DMS53 (cell line): ENCODE measurements at regions not wholly inside any gene's neighbourhood (a gene's known extent, or its start where the extent isn't known, plus 50 kb on each side); places are given as distances from the start of the nearest gene placed in this dataset.
"Not testable (repeated sequence)": the region's sequence is repeated elsewhere in the genome, so short reads cannot be mapped to it uniquely, and the experiment has no call there.

Source experiments
- DNase-seq: peaks from one replicate; lab custom pipeline; 2025; lab: John Stamatoyannopoulos, UW

GRCh38 chr14:43855556-43855955 is 651.5 kb downstream of the FSCB start:
- DNase-seq = no peak

GRCh38 chr14:43853541-43853940 is 653.5 kb downstream of the FSCB start:
- DNase-seq = no peak

- DNase-seq = peak; percentile 6
These were observed 703.9 kb downstream of the FSCB start for GRCh38 chr14:43803076-43803689.

- DNase-seq = peak; percentile 57
These were observed 711.4 kb downstream of the FSCB start for GRCh38 chr14:43795600-43796228.

GRCh38 chr14:43793579-43793978 is 713.5 kb downstream of the FSCB start:
- no peak for DNase-seq

- DNase-seq = no peak
These were observed 714.1 kb downstream of the FSCB start for GRCh38 chr14:43792980-43793379.

- no peak for DNase-seq
These were observed 716.4 kb downstream of the FSCB start for GRCh38 chr14:43790681-43791080.

GRCh38 chr14:43789458-43789857 is 717.6 kb downstream of the FSCB start:
- DNase-seq = peak; percentile 18

GRCh38 chr14:43786066-43786762 is 720.9 kb downstream of the FSCB start:
- no peak for DNase-seq

GRCh38 chr14:43784432-43784831 is 722.7 kb downstream of the FSCB start:
- not testable (repeated sequence) for DNase-seq

- DNase-seq = peak; percentile 66
These were observed 728.0 kb downstream of the FSCB start for GRCh38 chr14:43778937-43779639.

- peak; percentile 11 for DNase-seq
These were observed 728.5 kb downstream of the FSCB start for GRCh38 chr14:43778570-43778936.

- peak; percentile 14 for DNase-seq
These were observed 741.6 kb downstream of the FSCB start for GRCh38 chr14:43765474-43765873.

- DNase-seq = no peak
These were observed 742.6 kb downstream of the FSCB start for GRCh38 chr14:43764433-43764832.

- DNase-seq = no peak
These were observed 751.4 kb downstream of the FSCB start for GRCh38 chr14:43755707-43756106.

GRCh38 chr14:43754838-43755237 is 752.2 kb downstream of the FSCB start:
- no peak for DNase-seq

- DNase-seq = no peak
These were observed 761.3 kb downstream of the FSCB start for GRCh38 chr14:43745746-43746145.

GRCh38 chr14:43735932-43736331 is 771.2 kb downstream of the FSCB start:
- no peak for DNase-seq

GRCh38 chr14:43729143-43729542 is 777.9 kb downstream of the FSCB start:
- no peak for DNase-seq

- peak; percentile 33 for DNase-seq
These were observed 800.2 kb downstream of the FSCB start for GRCh38 chr14:43706900-43707299.

- not testable (repeated sequence) for DNase-seq
These were observed 808.4 kb downstream of the FSCB start for GRCh38 chr14:43698561-43699284.

GRCh38 chr14:43697003-43697402 is 810.1 kb downstream of the FSCB start:
- peak; percentile 1 for DNase-seq
